WTC11 (cell line): ENCODE measurements at regions not wholly inside any gene's neighbourhood (a gene's known extent, or its start where the extent isn't known, plus 50 kb on each side); places are given as distances from the start of the nearest gene placed in this dataset.
A peak's percentile ranks its signal among the peaks of the same experiment; 100 is the strongest.

Source experiments
- ATAC-seq: fragments of 200-7000 bp; cut with Tn5 transposase; 2 replicates; pipeline ENCODE4 v1.10.0; 2021; ENCODE audit warnings: mild to moderate bottlenecking, moderate library complexity
- CTCF ChIA-PET: fragments of 300-600 bp; sonication (Branson Sonifier 250); formaldehyde crosslinking; loops from one replicate; lab custom pipeline; 2021; ENCODE audit warnings: antibody characterized with exemption; lab: Charles Lee
- POLR2A ChIA-PET: fragments of 350-600 bp; sonication (Branson Sonifier 250); formaldehyde crosslinking; loops from one replicate; lab custom pipeline; 2021; ENCODE audit warnings: antibody characterized with exemption; lab: Charles Lee
- DNase-seq: peaks from one replicate; pipeline ENCODE4 v3.0.0; 2021; ENCODE audit warnings: low spot score
- H3K27ac Mint-ChIP-seq: 2 replicates; pipeline ENCODE4 v1.8.0; 2021; ENCODE audit warnings: mixed read lengths
- H3K27me3 Mint-ChIP-seq: 2 replicates; pipeline ENCODE4 v1.8.0; 2021; ENCODE audit warnings: low read depth, mild to moderate bottlenecking, moderate library complexity, mixed read lengths
- H3K36me3 Mint-ChIP-seq: 2 replicates; pipeline ENCODE4 v1.8.0; 2021; ENCODE audit warnings: mixed read lengths
- H3K4me1 Mint-ChIP-seq: 2 replicates; pipeline ENCODE4 v1.8.0; 2022; ENCODE audit warnings: mixed read lengths
- H3K4me3 Mint-ChIP-seq: 2 replicates; pipeline ENCODE4 v1.8.0; 2021; ENCODE audit warnings: mild to moderate bottlenecking, moderate library complexity, mixed read lengths
- H3K9me3 Mint-ChIP-seq: 2 replicates; pipeline ENCODE4 v1.8.0; 2021; ENCODE audit warnings: mixed read lengths
- GABPB1 ChIP-seq: sonication (generic); formaldehyde crosslinking; IDR thresholded peaks from 2 replicates; pipeline ENCODE4 v1.8.1; 2023; ENCODE audit warnings: mild to moderate bottlenecking, missing genetic modification reagents
- MYBL2 ChIP-seq: sonication (generic); formaldehyde crosslinking; IDR thresholded peaks from 2 replicates; pipeline ENCODE4 v1.8.1; 2023; ENCODE audit warnings: mild to moderate bottlenecking, moderate library complexity, missing genetic modification reagents
- NFYB ChIP-seq: sonication (generic); formaldehyde crosslinking; conservative IDR thresholded peaks from 2 replicates; pipeline ENCODE4 v1.8.0; 2022; ENCODE audit warnings: low read depth, missing genetic modification reagents
- OVOL2 ChIP-seq: fragments of 250-450 bp; sonication (Bioruptor Pico); IDR thresholded peaks from 2 replicates; pipeline ENCODE4 v1.9.0; 2021; ENCODE audit warnings: mild to moderate bottlenecking, borderline replicate concordance
- SMAD4 ChIP-seq: sonication (generic); formaldehyde crosslinking; IDR thresholded peaks from 2 replicates; pipeline ENCODE4 v1.8.0; 2022; ENCODE audit warnings: mild to moderate bottlenecking, missing genetic modification reagents
- TEAD1 ChIP-seq: sonication (generic); formaldehyde crosslinking; IDR thresholded peaks from 2 replicates; pipeline ENCODE4 v1.8.0; 2022; ENCODE audit warnings: mild to moderate bottlenecking, missing genetic modification reagents
- ZBTB21 ChIP-seq: sonication (generic); formaldehyde crosslinking; IDR thresholded peaks from 2 replicates; pipeline ENCODE4 v1.8.1; 2023; ENCODE audit warnings: mild to moderate bottlenecking, missing genetic modification reagents, borderline replicate concordance
- ZNF263 ChIP-seq: sonication (generic); formaldehyde crosslinking; IDR thresholded peaks from 2 replicates; pipeline ENCODE4 v1.8.1; 2022; ENCODE audit warnings: low read depth, mild to moderate bottlenecking, moderate library complexity, missing genetic modification reagents
- ZNF423 ChIP-seq: fragments of 250-450 bp; sonication (Bioruptor Pico); IDR thresholded peaks from 2 replicates; pipeline ENCODE4 v2.1.2; 2022; ENCODE audit warnings: mild to moderate bottlenecking, moderate library complexity
- TF ChIP-seq, protein P1 (sequence below): fragments of 250-450 bp; sonication (Bioruptor Pico); IDR thresholded peaks from 2 replicates; pipeline ENCODE4 v1.9.0; 2021; ENCODE audit warnings: mild to moderate bottlenecking
- TF ChIP-seq, protein P2 (sequence below): sonication (generic); formaldehyde crosslinking; IDR thresholded peaks from 2 replicates; pipeline ENCODE4 v1.8.1; 2022; ENCODE audit warnings: mild to moderate bottlenecking, missing genetic modification reagents, moderate library complexity, borderline replicate concordance
- TF ChIP-seq, protein P3 (sequence below): sonication (generic); formaldehyde crosslinking; IDR thresholded peaks from 2 replicates; pipeline ENCODE4 v1.8.0; 2023; ENCODE audit warnings: missing genetic modification reagents, mild to moderate bottlenecking, borderline replicate concordance
- TF ChIP-seq, protein P4 (sequence below): sonication (generic); formaldehyde crosslinking; IDR thresholded peaks from 2 replicates; pipeline ENCODE4 v1.8.1; 2022; ENCODE audit warnings: low read depth, missing genetic modification reagents, borderline replicate concordance
- TF ChIP-seq, protein P5 (sequence below): sonication (generic); formaldehyde crosslinking; IDR thresholded peaks from 2 replicates; pipeline ENCODE4 v1.8.1; 2022; ENCODE audit warnings: mild to moderate bottlenecking, moderate library complexity, missing genetic modification reagents
- TF ChIP-seq, protein P6 (sequence below): sonication (generic); formaldehyde crosslinking; IDR thresholded peaks from 2 replicates; pipeline ENCODE4 v1.8.0; 2023; ENCODE audit warnings: missing genetic modification reagents

DNA sequence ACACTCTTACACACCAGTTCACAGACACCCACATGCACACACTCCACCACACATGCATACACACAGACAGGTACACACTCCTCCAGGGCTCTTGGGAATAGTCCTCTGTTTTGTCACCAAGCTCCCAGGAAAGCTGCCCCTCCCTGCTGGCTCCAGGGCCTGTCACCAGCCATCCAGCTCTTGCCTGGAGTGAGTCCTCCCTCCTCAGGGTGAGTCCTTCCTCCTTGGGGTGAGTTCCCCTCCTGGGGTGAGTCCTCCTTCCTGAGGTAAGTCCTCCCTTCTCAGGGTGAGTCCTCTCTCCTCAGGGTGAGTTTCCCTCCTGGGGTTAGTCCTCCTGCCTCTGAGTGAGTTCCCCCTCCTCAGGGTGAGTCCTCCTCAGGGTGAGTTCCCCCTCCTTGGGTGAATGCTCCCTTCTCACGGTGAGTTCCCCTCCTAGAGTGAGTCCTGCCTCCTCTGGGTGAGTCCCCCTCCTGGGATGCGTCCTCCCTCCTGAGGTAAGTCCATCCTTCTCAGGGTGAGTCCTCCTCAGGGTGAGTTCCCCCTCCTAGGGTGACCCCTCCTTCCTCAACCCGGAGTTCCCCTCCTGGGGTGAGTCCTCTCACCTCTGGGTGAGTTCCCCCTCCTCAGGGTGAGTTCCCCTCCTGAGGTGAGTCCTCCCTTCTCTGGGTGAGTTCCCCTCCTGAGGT is 100.6 kb upstream of the FGF3 start:
- no peaks in the 10 kb centered on the region for H3K36me3 Mint-ChIP-seq
- peak; percentile 58; the same call in 1 of the 2 replicates for TF ChIP-seq ZNF263 (CRISPR knock-in tag)
- no peak for TF ChIP-seq OVOL2 (CRISPR knock-in tag)
- no peak overlapping the region for H3K4me3 Mint-ChIP-seq
- ChIA-PET POLR2A (interaction anchor here (0.5 kb wide), 1 partner anchor 19 kb away, joined by 4 read pairs; no protein-coding TSS in a partner anchor), CTCF (interaction anchor here (0.7 to 3.4 kb wide), 11 partner anchors 9 to 276 kb away, joined by 3 to 42 read pairs (median 6); no protein-coding TSS in a partner anchor)
- H3K27ac Mint-ChIP-seq: no peak overlapping the region
- H3K4me1 Mint-ChIP-seq: 0 out of 2 replicates have a peak, but pooled peaks cover 3% of the 10 kb centered on the region
- H3K9me3 Mint-ChIP-seq: no peaks in the 10 kb centered on the region
- DNase-seq (peak; percentile 5), ATAC-seq (no peak)
- peaks cover 32% of the 10 kb centered on the region for H3K27me3 Mint-ChIP-seq

DNA sequence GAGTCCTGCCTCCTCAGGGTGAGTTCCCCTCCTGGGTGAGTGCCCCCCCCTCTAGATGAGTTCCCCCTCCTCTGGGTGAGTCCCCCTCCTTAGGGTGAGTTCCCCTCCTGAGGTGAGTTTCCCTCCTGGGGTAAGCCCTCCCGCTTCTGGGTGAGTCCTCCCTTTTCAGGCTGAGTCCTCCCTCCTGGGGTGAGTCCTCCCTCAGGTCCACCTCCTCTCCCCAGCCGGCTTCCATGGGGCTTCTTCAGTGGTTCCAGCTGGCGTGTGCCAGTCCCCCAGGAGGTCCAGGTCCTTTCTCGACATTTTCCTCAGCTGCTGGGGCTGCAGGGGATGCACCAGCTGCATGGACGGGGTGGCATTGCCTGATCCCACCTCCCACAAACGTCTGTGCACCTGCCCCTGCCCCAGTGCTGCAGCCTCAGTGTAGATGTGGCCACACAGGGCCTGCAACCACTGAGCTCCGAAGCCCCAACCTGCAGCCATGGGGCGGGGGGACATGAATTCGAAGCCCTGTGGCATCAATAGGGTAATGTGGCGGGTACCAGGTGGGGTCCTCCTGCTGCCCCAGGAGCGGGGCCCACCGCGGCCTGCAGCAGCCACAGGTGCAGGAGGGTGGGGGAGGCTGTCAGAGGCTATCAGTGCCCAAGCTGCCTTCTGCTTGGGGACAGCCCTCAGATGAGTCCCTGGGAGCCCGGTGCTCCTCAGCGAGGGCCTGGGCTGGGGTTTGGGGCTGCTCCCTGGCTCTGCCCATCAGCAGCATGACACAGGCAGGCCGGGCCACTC is 101.3 kb upstream of the FGF3 start:
- Mint-ChIP-seq H3K4me3 (no peak overlapping the region), H3K27ac (no peak overlapping the region)
- peak; percentile 7 for DNase-seq

DNA sequence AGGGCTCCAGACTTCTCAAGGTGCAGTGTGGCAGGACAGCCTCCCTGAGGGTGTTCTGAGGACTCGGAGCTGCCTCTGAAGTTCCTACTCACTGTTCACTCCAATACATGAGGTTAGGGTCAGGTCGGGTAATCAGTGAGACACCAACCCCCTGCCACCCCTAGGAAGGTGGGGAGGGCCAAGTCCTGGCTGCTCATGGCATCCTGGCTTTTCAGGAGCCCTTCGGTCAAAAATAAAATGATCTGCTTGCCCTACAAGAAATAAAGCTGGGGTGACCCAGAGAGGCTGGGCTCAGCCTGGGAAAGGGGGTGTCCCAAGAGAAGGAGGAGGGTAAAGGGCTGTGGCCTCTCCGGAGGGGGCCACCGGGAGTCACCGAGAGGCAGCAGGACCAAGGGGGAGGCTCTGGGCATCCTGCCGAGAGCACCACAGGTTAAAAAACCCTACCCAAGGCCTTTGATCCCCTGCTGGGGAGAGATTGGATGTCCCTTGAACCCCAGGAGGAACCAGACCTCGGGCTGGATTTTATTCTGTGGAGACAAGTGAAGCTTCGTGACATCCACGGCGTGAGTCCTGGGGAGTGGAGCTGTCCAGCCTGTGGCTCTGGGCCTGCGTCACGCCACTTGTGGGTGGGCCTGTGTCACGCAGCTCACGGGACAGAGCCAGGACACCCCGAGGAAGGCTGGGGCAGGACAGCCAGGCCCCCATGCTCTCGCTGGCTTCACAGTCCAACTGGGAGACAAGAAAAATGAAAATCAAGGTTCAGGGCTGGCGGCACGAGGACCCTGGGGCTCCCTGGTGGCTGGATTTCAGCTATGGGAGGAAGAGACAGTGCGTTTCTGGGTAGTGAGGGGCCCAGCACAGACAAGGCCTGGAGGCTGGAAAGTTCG is 102.2 kb upstream of the FGF3 start:
- 0 out of 2 replicates have a peak, but pooled peaks cover 3% of the 10 kb centered on the region for H3K4me1 Mint-ChIP-seq
- no peak for TF ChIP-seq ZBTB21 (CRISPR knock-in tag)
- TF ChIP-seq, protein P1, sequence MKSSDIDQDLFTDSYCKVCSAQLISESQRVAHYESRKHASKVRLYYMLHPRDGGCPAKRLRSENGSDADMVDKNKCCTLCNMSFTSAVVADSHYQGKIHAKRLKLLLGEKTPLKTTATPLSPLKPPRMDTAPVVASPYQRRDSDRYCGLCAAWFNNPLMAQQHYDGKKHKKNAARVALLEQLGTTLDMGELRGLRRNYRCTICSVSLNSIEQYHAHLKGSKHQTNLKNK (CRISPR knock-in tag): no peak
- TF ChIP-seq, protein P2, sequence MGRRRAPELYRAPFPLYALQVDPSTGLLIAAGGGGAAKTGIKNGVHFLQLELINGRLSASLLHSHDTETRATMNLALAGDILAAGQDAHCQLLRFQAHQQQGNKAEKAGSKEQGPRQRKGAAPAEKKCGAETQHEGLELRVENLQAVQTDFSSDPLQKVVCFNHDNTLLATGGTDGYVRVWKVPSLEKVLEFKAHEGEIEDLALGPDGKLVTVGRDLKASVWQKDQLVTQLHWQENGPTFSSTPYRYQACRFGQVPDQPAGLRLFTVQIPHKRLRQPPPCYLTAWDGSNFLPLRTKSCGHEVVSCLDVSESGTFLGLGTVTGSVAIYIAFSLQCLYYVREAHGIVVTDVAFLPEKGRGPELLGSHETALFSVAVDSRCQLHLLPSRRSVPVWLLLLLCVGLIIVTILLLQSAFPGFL (CRISPR knock-in tag): no peak
- TF ChIP-seq, protein P3, sequence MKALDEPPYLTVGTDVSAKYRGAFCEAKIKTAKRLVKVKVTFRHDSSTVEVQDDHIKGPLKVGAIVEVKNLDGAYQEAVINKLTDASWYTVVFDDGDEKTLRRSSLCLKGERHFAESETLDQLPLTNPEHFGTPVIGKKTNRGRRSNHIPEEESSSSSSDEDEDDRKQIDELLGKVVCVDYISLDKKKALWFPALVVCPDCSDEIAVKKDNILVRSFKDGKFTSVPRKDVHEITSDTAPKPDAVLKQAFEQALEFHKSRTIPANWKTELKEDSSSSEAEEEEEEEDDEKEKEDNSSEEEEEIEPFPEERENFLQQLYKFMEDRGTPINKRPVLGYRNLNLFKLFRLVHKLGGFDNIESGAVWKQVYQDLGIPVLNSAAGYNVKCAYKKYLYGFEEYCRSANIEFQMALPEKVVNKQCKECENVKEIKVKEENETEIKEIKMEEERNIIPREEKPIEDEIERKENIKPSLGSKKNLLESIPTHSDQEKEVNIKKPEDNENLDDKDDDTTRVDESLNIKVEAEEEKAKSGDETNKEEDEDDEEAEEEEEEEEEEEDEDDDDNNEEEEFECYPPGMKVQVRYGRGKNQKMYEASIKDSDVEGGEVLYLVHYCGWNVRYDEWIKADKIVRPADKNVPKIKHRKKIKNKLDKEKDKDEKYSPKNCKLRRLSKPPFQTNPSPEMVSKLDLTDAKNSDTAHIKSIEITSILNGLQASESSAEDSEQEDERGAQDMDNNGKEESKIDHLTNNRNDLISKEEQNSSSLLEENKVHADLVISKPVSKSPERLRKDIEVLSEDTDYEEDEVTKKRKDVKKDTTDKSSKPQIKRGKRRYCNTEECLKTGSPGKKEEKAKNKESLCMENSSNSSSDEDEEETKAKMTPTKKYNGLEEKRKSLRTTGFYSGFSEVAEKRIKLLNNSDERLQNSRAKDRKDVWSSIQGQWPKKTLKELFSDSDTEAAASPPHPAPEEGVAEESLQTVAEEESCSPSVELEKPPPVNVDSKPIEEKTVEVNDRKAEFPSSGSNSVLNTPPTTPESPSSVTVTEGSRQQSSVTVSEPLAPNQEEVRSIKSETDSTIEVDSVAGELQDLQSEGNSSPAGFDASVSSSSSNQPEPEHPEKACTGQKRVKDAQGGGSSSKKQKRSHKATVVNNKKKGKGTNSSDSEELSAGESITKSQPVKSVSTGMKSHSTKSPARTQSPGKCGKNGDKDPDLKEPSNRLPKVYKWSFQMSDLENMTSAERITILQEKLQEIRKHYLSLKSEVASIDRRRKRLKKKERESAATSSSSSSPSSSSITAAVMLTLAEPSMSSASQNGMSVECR (CRISPR knock-in tag): no peak
- no peak for TF ChIP-seq GABPB1 (CRISPR knock-in tag)
- TF ChIP-seq, protein P4, sequence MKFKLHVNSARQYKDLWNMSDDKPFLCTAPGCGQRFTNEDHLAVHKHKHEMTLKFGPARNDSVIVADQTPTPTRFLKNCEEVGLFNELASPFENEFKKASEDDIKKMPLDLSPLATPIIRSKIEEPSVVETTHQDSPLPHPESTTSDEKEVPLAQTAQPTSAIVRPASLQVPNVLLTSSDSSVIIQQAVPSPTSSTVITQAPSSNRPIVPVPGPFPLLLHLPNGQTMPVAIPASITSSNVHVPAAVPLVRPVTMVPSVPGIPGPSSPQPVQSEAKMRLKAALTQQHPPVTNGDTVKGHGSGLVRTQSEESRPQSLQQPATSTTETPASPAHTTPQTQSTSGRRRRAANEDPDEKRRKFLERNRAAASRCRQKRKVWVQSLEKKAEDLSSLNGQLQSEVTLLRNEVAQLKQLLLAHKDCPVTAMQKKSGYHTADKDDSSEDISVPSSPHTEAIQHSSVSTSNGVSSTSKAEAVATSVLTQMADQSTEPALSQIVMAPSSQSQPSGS (CRISPR knock-in tag): no peak
- TF ChIP-seq ZNF423 (CRISPR knock-in tag): no peak
- TF ChIP-seq, protein P5, sequence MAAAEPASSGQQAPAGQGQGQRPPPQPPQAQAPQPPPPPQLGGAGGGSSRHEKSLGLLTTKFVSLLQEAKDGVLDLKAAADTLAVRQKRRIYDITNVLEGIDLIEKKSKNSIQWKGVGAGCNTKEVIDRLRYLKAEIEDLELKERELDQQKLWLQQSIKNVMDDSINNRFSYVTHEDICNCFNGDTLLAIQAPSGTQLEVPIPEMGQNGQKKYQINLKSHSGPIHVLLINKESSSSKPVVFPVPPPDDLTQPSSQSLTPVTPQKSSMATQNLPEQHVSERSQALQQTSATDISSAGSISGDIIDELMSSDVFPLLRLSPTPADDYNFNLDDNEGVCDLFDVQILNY (CRISPR knock-in tag): no peak
- no peak for TF ChIP-seq SMAD4
- TF ChIP-seq MYBL2: no peak
- TF ChIP-seq, protein P6, sequence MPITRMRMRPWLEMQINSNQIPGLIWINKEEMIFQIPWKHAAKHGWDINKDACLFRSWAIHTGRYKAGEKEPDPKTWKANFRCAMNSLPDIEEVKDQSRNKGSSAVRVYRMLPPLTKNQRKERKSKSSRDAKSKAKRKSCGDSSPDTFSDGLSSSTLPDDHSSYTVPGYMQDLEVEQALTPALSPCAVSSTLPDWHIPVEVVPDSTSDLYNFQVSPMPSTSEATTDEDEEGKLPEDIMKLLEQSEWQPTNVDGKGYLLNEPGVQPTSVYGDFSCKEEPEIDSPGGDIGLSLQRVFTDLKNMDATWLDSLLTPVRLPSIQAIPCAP: no peak
- no peak for TF ChIP-seq NFYB
- no peak overlapping the region for H3K4me3 Mint-ChIP-seq
- no peak overlapping the region for H3K27ac Mint-ChIP-seq
- peaks cover 23% of the 10 kb centered on the region for H3K27me3 Mint-ChIP-seq
- ChIA-PET POLR2A (interaction anchor here (0.6 kb wide), 1 partner anchor 355 kb away, joined by 3 read pairs; no protein-coding TSS in a partner anchor), CTCF (interaction anchor here (0.9 to 3.4 kb wide), 13 partner anchors 8 to 275 kb away, joined by 3 to 42 read pairs (median 4); no protein-coding TSS in a partner anchor)
- H3K36me3 Mint-ChIP-seq: no peaks in the 10 kb centered on the region
- no peaks in the 10 kb centered on the region for H3K9me3 Mint-ChIP-seq
- DNase-seq: peak; percentile 10
- no peak for ATAC-seq

More for the DNA sequence above, 101.3 kb upstream of the FGF3 start:
- H3K27me3 Mint-ChIP-seq: peaks cover 29% of the 10 kb centered on the region
- no peak for ATAC-seq
- POLR2A ChIA-PET: no interaction called here
- H3K4me1 Mint-ChIP-seq: 0 out of 2 replicates have a peak, but pooled peaks cover 3% of the 10 kb centered on the region
- CTCF ChIA-PET: interaction anchor here (1.4 to 3.4 kb wide), 3 partner anchors 237 to 276 kb away, joined by 4 to 42 read pairs (median 6); no protein-coding TSS in a partner anchor
- TF ChIP-seq TEAD1 (CRISPR knock-in tag): no peak
- peak; percentile 92 for TF ChIP-seq ZNF263 (CRISPR knock-in tag)
- no peaks in the 10 kb centered on the region for H3K9me3 Mint-ChIP-seq
- no peaks in the 10 kb centered on the region for H3K36me3 Mint-ChIP-seq
